Suprapubic skin (tissue), 4 donors: ENCODE measurements at regions not wholly inside any gene's neighbourhood (a gene's known extent, or its start where the extent isn't known, plus 50 kb on each side); places are given as distances from the start of the nearest gene placed in this dataset.

Experiments
- EP300 ChIP-seq: sonication (generic); formaldehyde crosslinking; IDR thresholded peaks from one replicate; pipeline ENCODE4 v1.6.1; 2017; ENCODE audit warnings: antibody characterized with exemption
- POLR2A ChIP-seq, 2 donors: fragments of 450-650 bp; IDR thresholded peaks; one replicate each; pipeline ENCODE4 v1.6.1; 2017; ENCODE audit warnings: antibody characterized with exemption in 2 of 2, mild to moderate bottlenecking in 2 of 2, moderate library complexity in 2 of 2
- POLR2AphosphoS5 ChIP-seq, 3 donors: sonication (generic); formaldehyde crosslinking; IDR thresholded peaks; one replicate each; pipeline ENCODE4 v1.6.1; 2017; ENCODE audit warnings: antibody characterized with exemption in 3 of 3
- TF ChIP-seq, protein P1 (sequence below), 2 donors: fragments of 200-600 bp in 1 of 2; fragments of 450-650 bp in 1 of 2; sonication (generic) in 1 of 2; IDR thresholded peaks; one replicate each; pipeline ENCODE4 v1.5.1; 2016 to 2019; ENCODE audit warnings: antibody characterized with exemption in 2 of 2, mild to moderate bottlenecking in 1 of 2, moderate library complexity in 1 of 2

DNA sequence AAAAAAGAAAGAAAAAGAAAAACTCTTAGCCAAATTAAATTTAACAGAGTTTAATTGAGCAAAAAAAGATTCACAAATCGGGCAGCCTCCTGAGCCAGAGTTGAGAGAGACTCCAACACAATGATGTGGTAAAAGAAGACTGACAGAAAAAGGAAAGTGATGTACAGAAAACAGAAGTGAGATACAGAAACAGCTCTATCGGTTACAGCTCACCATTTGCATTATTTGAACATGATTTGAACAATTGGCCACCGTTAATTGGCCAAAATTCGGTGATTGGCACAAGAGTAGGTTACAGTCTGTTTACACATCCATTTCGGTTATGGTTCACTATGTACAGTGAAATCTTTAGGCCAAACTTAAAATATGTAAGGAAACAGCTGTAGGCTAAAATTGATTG, 117.7 kb downstream of the SPTSSA start:
- TF ChIP-seq, protein P1, sequence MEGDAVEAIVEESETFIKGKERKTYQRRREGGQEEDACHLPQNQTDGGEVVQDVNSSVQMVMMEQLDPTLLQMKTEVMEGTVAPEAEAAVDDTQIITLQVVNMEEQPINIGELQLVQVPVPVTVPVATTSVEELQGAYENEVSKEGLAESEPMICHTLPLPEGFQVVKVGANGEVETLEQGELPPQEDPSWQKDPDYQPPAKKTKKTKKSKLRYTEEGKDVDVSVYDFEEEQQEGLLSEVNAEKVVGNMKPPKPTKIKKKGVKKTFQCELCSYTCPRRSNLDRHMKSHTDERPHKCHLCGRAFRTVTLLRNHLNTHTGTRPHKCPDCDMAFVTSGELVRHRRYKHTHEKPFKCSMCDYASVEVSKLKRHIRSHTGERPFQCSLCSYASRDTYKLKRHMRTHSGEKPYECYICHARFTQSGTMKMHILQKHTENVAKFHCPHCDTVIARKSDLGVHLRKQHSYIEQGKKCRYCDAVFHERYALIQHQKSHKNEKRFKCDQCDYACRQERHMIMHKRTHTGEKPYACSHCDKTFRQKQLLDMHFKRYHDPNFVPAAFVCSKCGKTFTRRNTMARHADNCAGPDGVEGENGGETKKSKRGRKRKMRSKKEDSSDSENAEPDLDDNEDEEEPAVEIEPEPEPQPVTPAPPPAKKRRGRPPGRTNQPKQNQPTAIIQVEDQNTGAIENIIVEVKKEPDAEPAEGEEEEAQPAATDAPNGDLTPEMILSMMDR (IDR thresholded peaks at IDR 0.05) = no peak
- TF ChIP-seq EP300 (no peak), POLR2AphosphoS5 (IDR thresholded peaks at IDR 0.05) (no peak), POLR2A (IDR thresholded peaks at IDR 0.05) (no peak)
